SH-SY5Y (cell line): ENCODE measurements at regions not wholly inside any gene's neighbourhood (a gene's known extent, or its start where the extent isn't known, plus 50 kb on each side); places are given as distances from the start of the nearest gene placed in this dataset.

Experiments used
- GATA2 ChIP-seq: IDR thresholded peaks from 2 replicates; pipeline ENCODE4 v1.6.1; 2011; ENCODE audit warnings: mild to moderate bottlenecking, low read depth, low read length
- GATA3 ChIP-seq: IDR thresholded peaks from 2 replicates; pipeline ENCODE4 v1.6.1; 2011; ENCODE audit warnings: low read depth, mild to moderate bottlenecking, low read length, moderate library complexity

GRCh38 chr4:136662539-136662938 lies 869.8 kb downstream of the PCDH18 start:
- TF ChIP-seq GATA2, result no peak
- TF ChIP-seq GATA3, result no peak
